Ectodermal cell (in vitro differentiated cells): ENCODE measurements at regions not wholly inside any gene's neighbourhood (a gene's known extent, or its start where the extent isn't known, plus 50 kb on each side); places are given as distances from the start of the nearest gene placed in this dataset.

ENCODE experiments used
- H3K27ac ChIP-seq: 2 replicates; pipeline ENCODE4 v1.7.0; 2013; ENCODE audit warnings: mild to moderate bottlenecking, low read depth, low read length; ENCODE audit not compliant: insufficient read depth, poor library complexity, severe bottlenecking
- H3K27me3 ChIP-seq: 2 replicates; pipeline ENCODE4 v1.7.0; 2013; ENCODE audit warnings: mild to moderate bottlenecking, low read length; ENCODE audit not compliant: insufficient read depth, control insufficient read depth, poor library complexity, severe bottlenecking
- H3K36me3 ChIP-seq: one replicate; pipeline ENCODE4 v1.7.0; 2013; ENCODE audit warnings: low read length; ENCODE audit not compliant: control insufficient read depth, insufficient read depth
- H3K4me1 ChIP-seq: one replicate; pipeline ENCODE4 v1.7.0; 2013; ENCODE audit warnings: low read length; ENCODE audit not compliant: control insufficient read depth, insufficient read depth
- H3K4me3 ChIP-seq: 2 replicates; pipeline ENCODE4 v1.7.0; 2013; ENCODE audit warnings: low read depth, low read length, control low read depth; ENCODE audit not compliant: insufficient read depth
- H3K9me3 ChIP-seq: 2 replicates; pipeline ENCODE4 v1.7.0; 2013; ENCODE audit warnings: mild to moderate bottlenecking, low read length, moderate library complexity; ENCODE audit not compliant: control insufficient read depth
- WGBS, 2 experiments: methylation state at CpG; one replicate each; pipeline ENCODE4 v1.1.7; 2013; ENCODE audit warnings: missing lambda C conversion rate in 2 of 2; 5-methylcytosine and 5-hydroxymethylcytosine counted together

- H3K4me3 ChIP-seq: no peak overlapping the region
- no peaks in the 10 kb centered on the region for H3K9me3 ChIP-seq
- H3K27me3 ChIP-seq: no peaks in the 10 kb centered on the region
- no peaks in the 10 kb centered on the region for H3K4me1 ChIP-seq
- no peak overlapping the region for H3K27ac ChIP-seq
- H3K36me3 ChIP-seq: no peaks in the 10 kb centered on the region
- WGBS, 2 experiments: 97% methylated on average over 2 of the region's 2 CpGs; no CpG with 5 or more reads in 1 of the 2 experiments
Observed at GRCh38 chr2:147068071-147068470, 776.8 kb upstream of the ACVR2A start.

- no peak overlapping the region for H3K27ac ChIP-seq
- no peaks in the 10 kb centered on the region for H3K4me1 ChIP-seq
- H3K4me3 ChIP-seq: no peak overlapping the region
- no peaks in the 10 kb centered on the region for H3K36me3 ChIP-seq
- H3K27me3 ChIP-seq: no peaks in the 10 kb centered on the region
- no peaks in the 10 kb centered on the region for H3K9me3 ChIP-seq
- 100% methylated on average over 1 of the region's 1 CpG for WGBS, 2 experiments
Observed at GRCh38 chr2:147067136-147067535, 777.7 kb upstream of the ACVR2A start.

GRCh38 chr2:147062073-147062472 is 782.8 kb upstream of the ACVR2A start:
- WGBS, 2 experiments: 20 to 75% methylated on average over 1 of the region's 1 CpG
- H3K9me3 ChIP-seq: no peaks in the 10 kb centered on the region

GRCh38 chr2:147061269-147061668 is 783.6 kb upstream of the ACVR2A start:
- H3K27me3 ChIP-seq: no peaks in the 10 kb centered on the region
- H3K9me3 ChIP-seq: no peaks in the 10 kb centered on the region
- 69 to 100% methylated on average over 1 of the region's 1 CpG for WGBS, 2 experiments
- no peak overlapping the region for H3K27ac ChIP-seq
- no peaks in the 10 kb centered on the region for H3K4me1 ChIP-seq
- H3K4me3 ChIP-seq: no peak overlapping the region
- no peaks in the 10 kb centered on the region for H3K36me3 ChIP-seq

More at GRCh38 chr2:147062073-147062472, 782.8 kb upstream of the ACVR2A start:
- Histone ChIP-seq H3K4me1 (no peaks in the 10 kb centered on the region), H3K27ac (no peak overlapping the region), H3K36me3 (no peaks in the 10 kb centered on the region), H3K27me3 (no peaks in the 10 kb centered on the region), H3K4me3 (no peak overlapping the region)

- H3K27me3 ChIP-seq: no peaks in the 10 kb centered on the region
- H3K36me3 ChIP-seq: no peaks in the 10 kb centered on the region
- 59 to 86% methylated on average over 2 to 3 of the region's 3 CpGs for whole genome bisulfite sequencing, 2 experiments
- no peaks in the 10 kb centered on the region for H3K9me3 ChIP-seq
- H3K4me3 ChIP-seq: no peak overlapping the region
- no peaks in the 10 kb centered on the region for H3K4me1 ChIP-seq
- H3K27ac ChIP-seq: no peak overlapping the region
Observed at GRCh38 chr2:147057892-147058490, 786.8 kb upstream of the ACVR2A start.

- no peak overlapping the region for H3K27ac ChIP-seq
- H3K4me1 ChIP-seq: no peaks in the 10 kb centered on the region
- WGBS, 2 experiments: 91 to 100% methylated on average over 2 to 3 of the region's 3 CpGs
- H3K4me3 ChIP-seq: no peak overlapping the region
- H3K9me3 ChIP-seq: no peaks in the 10 kb centered on the region
- no peaks in the 10 kb centered on the region for H3K27me3 ChIP-seq
- no peaks in the 10 kb centered on the region for H3K36me3 ChIP-seq
Observed at GRCh38 chr2:147051814-147052213, 793.0 kb upstream of the ACVR2A start.

- H3K27me3 ChIP-seq: no peaks in the 10 kb centered on the region
- no peaks in the 10 kb centered on the region for H3K9me3 ChIP-seq
- no peak overlapping the region for H3K4me3 ChIP-seq
- H3K27ac ChIP-seq: no peak overlapping the region
- H3K36me3 ChIP-seq: no peaks in the 10 kb centered on the region
- H3K4me1 ChIP-seq: no peaks in the 10 kb centered on the region
Observed at GRCh38 chr2:147051248-147051647, 793.6 kb upstream of the ACVR2A start.

- no peaks in the 10 kb centered on the region for H3K36me3 ChIP-seq
- no peaks in the 10 kb centered on the region for H3K27me3 ChIP-seq
- H3K4me3 ChIP-seq: no peak overlapping the region
- no peaks in the 10 kb centered on the region for H3K9me3 ChIP-seq
- no peak overlapping the region for H3K27ac ChIP-seq
- 94% methylated on average over 4 of the region's 4 CpGs for WGBS, 2 experiments
- no peaks in the 10 kb centered on the region for H3K4me1 ChIP-seq
Observed at GRCh38 chr2:147049957-147050356, 794.9 kb upstream of the ACVR2A start.

GRCh38 chr2:147046473-147046872 is 798.4 kb upstream of the ACVR2A start:
- Histone ChIP-seq H3K4me3 (no peak overlapping the region), H3K27me3 (no peaks in the 10 kb centered on the region), H3K9me3 (no peaks in the 10 kb centered on the region), H3K27ac (no peak overlapping the region), H3K36me3 (no peaks in the 10 kb centered on the region), H3K4me1 (no peaks in the 10 kb centered on the region)
- 70 to 75% methylated on average over 4 of the region's 4 CpGs for WGBS, 2 experiments

- no peaks in the 10 kb centered on the region for H3K36me3 ChIP-seq
- no peaks in the 10 kb centered on the region for H3K4me1 ChIP-seq
- WGBS, 2 experiments: 46% methylated on average over 2 of the region's 2 CpGs
- H3K27ac ChIP-seq: no peak overlapping the region
- H3K27me3 ChIP-seq: no peaks in the 10 kb centered on the region
- H3K9me3 ChIP-seq: no peaks in the 10 kb centered on the region
- H3K4me3 ChIP-seq: no peak overlapping the region
Observed at GRCh38 chr2:147045113-147045512, 799.7 kb upstream of the ACVR2A start.

- Histone ChIP-seq H3K27me3 (no peaks in the 10 kb centered on the region), H3K36me3 (no peaks in the 10 kb centered on the region), H3K9me3 (no peaks in the 10 kb centered on the region), H3K27ac (no peak overlapping the region), H3K4me1 (no peaks in the 10 kb centered on the region), H3K4me3 (no peak overlapping the region)
- no CpG with 5 or more reads among the region's 1 CpG for WGBS, 2 experiments
Observed at GRCh38 chr2:147041121-147041494, 803.7 kb upstream of the ACVR2A start.
